ENCODE measurements at regions not wholly inside any gene's neighbourhood (a gene's known extent, or its start where the extent isn't known, plus 50 kb on each side); places are given as distances from the start of the nearest gene placed in this dataset.

DNA sequence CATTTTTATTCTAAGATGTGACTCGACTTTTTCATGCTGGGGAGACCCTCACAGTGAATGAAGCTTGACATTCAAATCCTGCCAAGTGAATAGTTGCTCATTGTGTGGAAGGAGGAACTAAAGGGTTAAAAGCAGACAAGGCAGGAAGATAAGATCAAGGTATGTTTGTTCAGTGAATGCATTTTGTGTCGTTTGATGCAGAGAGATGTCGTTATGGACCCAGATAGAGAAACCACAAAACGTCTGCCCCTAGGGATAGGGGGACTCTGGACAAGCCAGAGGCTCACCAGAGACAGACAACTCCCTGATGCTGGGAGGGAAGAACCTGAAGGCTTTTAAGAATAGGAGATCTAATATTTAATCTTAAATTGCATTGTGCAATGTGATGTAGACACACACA lies 72.5 kb upstream of the MYL2 start:
- H3K79me2 ChIP-seq (ENCODE audit: insufficient read depth, low read length), result no peaks in the 10 kb centered on the region
- TF ChIP-seq CEBPB (IDR thresholded peaks at IDR 0.05; ENCODE audit: low read depth) (no peak), TCF7L2 (IDR thresholded peaks at IDR 0.05; ENCODE audit: borderline replicate concordance, extremely low read depth, insufficient read depth, insufficient read length) (no peak), JUND (IDR thresholded peaks at IDR 0.05) (no peak), EZH2 (IDR thresholded peaks at IDR 0.05) (no peak), SIN3A (IDR thresholded peaks at IDR 0.05; ENCODE audit: low read depth) (no peak), ELF1 (IDR thresholded peaks at IDR 0.05; ENCODE audit: borderline replicate concordance, low read depth) (no peak), SRF (IDR thresholded peaks at IDR 0.05; ENCODE audit: low read depth) (no peak), FOSL1 (IDR thresholded peaks at IDR 0.05; ENCODE audit: low read depth) (no peak), CBX3 (IDR thresholded peaks at IDR 0.05; ENCODE audit: low read depth) (no peak)
- TF ChIP-seq, protein P1, sequence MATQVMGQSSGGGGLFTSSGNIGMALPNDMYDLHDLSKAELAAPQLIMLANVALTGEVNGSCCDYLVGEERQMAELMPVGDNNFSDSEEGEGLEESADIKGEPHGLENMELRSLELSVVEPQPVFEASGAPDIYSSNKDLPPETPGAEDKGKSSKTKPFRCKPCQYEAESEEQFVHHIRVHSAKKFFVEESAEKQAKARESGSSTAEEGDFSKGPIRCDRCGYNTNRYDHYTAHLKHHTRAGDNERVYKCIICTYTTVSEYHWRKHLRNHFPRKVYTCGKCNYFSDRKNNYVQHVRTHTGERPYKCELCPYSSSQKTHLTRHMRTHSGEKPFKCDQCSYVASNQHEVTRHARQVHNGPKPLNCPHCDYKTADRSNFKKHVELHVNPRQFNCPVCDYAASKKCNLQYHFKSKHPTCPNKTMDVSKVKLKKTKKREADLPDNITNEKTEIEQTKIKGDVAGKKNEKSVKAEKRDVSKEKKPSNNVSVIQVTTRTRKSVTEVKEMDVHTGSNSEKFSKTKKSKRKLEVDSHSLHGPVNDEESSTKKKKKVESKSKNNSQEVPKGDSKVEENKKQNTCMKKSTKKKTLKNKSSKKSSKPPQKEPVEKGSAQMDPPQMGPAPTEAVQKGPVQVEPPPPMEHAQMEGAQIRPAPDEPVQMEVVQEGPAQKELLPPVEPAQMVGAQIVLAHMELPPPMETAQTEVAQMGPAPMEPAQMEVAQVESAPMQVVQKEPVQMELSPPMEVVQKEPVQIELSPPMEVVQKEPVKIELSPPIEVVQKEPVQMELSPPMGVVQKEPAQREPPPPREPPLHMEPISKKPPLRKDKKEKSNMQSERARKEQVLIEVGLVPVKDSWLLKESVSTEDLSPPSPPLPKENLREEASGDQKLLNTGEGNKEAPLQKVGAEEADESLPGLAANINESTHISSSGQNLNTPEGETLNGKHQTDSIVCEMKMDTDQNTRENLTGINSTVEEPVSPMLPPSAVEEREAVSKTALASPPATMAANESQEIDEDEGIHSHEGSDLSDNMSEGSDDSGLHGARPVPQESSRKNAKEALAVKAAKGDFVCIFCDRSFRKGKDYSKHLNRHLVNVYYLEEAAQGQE (IDR thresholded peaks at IDR 0.05; ENCODE audit: low read depth), result no peak
- TF ChIP-seq, protein P2, sequence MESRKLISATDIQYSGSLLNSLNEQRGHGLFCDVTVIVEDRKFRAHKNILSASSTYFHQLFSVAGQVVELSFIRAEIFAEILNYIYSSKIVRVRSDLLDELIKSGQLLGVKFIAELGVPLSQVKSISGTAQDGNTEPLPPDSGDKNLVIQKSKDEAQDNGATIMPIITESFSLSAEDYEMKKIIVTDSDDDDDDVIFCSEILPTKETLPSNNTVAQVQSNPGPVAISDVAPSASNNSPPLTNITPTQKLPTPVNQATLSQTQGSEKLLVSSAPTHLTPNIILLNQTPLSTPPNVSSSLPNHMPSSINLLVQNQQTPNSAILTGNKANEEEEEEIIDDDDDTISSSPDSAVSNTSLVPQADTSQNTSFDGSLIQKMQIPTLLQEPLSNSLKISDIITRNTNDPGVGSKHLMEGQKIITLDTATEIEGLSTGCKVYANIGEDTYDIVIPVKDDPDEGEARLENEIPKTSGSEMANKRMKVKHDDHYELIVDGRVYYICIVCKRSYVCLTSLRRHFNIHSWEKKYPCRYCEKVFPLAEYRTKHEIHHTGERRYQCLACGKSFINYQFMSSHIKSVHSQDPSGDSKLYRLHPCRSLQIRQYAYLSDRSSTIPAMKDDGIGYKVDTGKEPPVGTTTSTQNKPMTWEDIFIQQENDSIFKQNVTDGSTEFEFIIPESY (IDR thresholded peaks at IDR 0.05; ENCODE audit: extremely low read depth, insufficient replicate concordance, low read length), result no peak
- H2AFZ ChIP-seq (ENCODE audit: low read depth, low read length, poor library complexity, severe bottlenecking), result no peak overlapping the region
- no peaks in the 10 kb centered on the region for H3K4me1 ChIP-seq (ENCODE audit: control insufficient read depth in 1 of 2, insufficient read depth in 2 of 2, low read length in 2 of 2)
- DNase-seq (ENCODE audit: low read depth, low spot score) (no peak), ATAC-seq (no peak)
- ChIA-PET CTCF (interaction anchor here (1.5 kb wide), 1 partner anchor 13 kb away, joined by 3 read pairs; no protein-coding TSS in a partner anchor), POLR2A (no interaction called here), RAD21 (ENCODE audit: low non-redundant PET in 1 of 2, low total read pairs in 2 of 2, uncharacterized antibody in 2 of 2, unreplicated experiment in 2 of 2) (no interaction called here)
- no peak overlapping the region for H3K4me3 ChIP-seq (replicated peaks in 1 of 2; ENCODE audit: low read depth in 1 of 2, low read length in 2 of 2)
- no peaks in the 10 kb centered on the region for H3K9me2 ChIP-seq (ENCODE audit: insufficient read depth)
- H3K4me2 ChIP-seq (ENCODE audit: low read length), result no peak overlapping the region
- no peaks in the 10 kb centered on the region for H3K36me3 ChIP-seq (ENCODE audit: control insufficient read depth in 1 of 2, insufficient read depth in 2 of 2, low read length in 2 of 2)
- H4K20me1 ChIP-seq (ENCODE audit: insufficient read depth), result no peaks in the 10 kb centered on the region
- no peak overlapping the region for H3K9ac ChIP-seq (ENCODE audit: low read length)
- H3K27ac ChIP-seq (ENCODE audit: low read depth, low read length), result no peak overlapping the region
- H3K9me3 ChIP-seq (ENCODE audit: control insufficient read depth in 1 of 2, insufficient read depth in 1 of 2, low read depth in 1 of 2, low read length in 2 of 2), result no peaks in the 10 kb centered on the region
- intact Hi-C loops (cut with micrococcal nuclease), result no loop called here
- no TSS peak for BruUV-seq (replicated peaks)
- no peaks in the 10 kb centered on the region for H3K27me3 ChIP-seq (ENCODE audit: insufficient read depth, low read length)
